ENCODE measurements at regions not wholly inside any gene's neighbourhood (a gene's known extent, or its start where the extent isn't known, plus 50 kb on each side); places are given as distances from the start of the nearest gene placed in this dataset.

- no peak for DNase-seq
These were observed 242.2 kb upstream of the ZPLD1 start for GRCh38 chr3:102192575-102192974.

DNA sequence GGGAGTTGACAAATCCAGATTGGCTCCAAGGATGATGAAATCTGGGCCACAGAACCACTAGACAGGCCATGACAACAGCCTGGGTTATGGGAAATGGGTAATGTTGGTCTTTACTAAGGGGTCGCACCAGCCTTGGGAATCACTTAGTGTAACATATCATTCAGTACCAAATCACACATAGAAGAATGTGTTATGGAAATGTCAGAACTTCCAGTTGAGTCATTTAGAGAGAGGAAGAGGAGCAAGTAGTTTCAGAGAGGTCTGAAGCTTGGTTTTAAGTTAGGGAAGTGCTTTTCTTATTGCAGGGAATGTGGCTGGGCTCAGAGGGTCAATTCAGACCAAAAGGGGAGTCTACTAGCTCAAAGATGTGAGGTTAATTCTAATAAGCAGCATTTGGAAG is 241.6 kb upstream of the ZPLD1 start:
- no peak for DNase-seq

- no peak for DNase-seq
These were observed 240.8 kb upstream of the ZPLD1 start for GRCh38 chr3:102194001-102194400.

- DNase-seq, result no peak
These were observed 240.1 kb upstream of the ZPLD1 start for GRCh38 chr3:102194760-102195159.

GRCh38 chr3:102195198-102195948 is 239.4 kb upstream of the ZPLD1 start:
- DNase-seq, result no peak

- DNase-seq, result no peak
These were observed 234.7 kb upstream of the ZPLD1 start for GRCh38 chr3:102200126-102200525.

GRCh38 chr3:102200560-102200959 is 234.3 kb upstream of the ZPLD1 start:
- DNase-seq, result no peak

DNA sequence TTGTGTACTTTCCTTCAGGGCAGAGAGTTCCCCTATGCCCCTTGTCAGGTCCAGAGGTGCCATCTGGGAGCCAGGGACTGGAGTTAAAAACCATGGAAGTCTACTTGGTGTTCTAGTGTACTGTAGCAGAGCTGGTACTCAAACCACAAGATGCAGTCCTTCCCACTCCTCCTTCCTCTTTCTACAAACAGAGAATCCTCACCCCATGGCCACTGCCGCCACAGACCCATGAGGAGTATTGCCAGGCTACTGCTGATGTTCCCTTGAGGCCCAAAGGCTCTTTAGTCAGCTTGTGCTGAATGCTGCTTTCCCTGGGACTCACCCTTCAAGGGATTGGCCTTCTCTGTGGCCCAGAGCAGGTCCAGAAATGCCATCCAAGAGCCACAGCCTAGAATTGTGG is 229.2 kb upstream of the ZPLD1 start:
- DNase-seq, result no peak

DNA sequence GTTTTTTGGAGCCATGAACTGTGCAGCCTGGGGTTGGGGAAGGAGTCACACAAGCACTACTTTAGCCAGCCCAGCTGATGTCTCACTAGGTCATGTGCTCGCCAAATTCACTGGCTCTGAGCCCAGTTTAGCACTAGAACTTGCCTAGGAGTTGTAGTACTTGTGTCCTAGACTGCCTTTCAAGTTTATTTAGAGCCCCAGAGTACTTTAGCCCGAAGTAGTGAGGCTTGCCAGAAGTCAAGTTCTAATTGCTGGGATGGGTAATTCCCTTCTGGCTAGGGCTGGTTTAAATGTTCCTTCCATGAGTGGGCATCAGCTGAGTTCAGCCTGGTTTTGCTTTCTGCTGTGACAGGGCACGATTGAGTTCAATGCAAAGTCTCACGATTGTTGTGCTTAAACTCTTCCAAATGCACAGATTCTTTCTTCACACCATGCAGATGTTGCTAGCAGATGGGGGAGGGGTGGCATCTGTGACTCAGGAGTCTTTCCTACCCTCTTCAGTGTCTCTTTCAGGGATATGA is 228.2 kb upstream of the ZPLD1 start:
- no peak for DNase-seq

DNA sequence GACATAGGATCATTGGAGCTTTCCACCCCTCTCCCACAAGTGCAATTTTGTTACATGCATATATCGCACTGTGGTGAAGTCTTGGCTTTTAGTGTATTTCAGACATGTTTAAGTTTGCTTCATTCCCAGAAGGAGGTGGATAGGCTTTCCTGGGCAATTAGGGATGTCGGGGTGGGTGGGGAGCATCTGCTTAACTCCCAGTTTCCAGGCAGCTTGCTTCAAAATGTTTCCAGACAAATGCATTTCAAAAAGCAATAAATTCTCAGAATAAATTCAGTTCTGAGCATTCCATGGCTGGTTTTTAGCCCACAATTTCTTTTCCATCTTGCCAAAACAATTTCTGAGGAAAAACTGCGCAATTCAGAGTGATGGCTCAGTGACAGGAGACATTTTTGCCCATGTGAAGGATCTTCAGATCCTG is 227.7 kb upstream of the ZPLD1 start:
- DNase-seq, result no peak

DNA sequence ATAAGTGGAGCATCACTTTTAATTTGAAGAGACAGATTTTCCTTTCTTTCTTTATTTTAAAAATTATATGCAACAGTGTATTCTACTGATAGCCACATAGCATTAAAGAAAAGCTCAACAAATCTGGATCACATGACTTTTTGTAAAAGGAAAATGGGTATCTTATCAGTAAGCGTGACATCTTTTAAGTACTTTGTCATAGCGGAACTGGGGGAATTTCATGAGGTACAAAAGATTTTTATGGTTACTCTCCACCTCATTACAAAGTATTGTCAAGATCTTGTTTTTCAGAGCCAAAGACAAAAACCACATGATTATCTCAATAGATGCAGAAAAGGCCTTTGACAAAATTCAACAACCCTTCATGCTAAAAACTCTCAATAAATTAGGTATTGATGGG is 219.6 kb upstream of the ZPLD1 start:
- no peak for DNase-seq

GRCh38 chr3:102223132-102223531 is 211.7 kb upstream of the ZPLD1 start:
- no peak for DNase-seq

- no peak for DNase-seq
These were observed 210.6 kb upstream of the ZPLD1 start for GRCh38 chr3:102224171-102224570.

GRCh38 chr3:102225005-102225404 is 209.8 kb upstream of the ZPLD1 start:
- DNase-seq, result no peak

GRCh38 chr3:102225407-102226132 is 209.2 kb upstream of the ZPLD1 start:
- peak; percentile 4 for DNase-seq

GRCh38 chr3:102226463-102226862 is 208.4 kb upstream of the ZPLD1 start:
- no peak for DNase-seq

GRCh38 chr3:102229062-102229655 is 205.7 kb upstream of the ZPLD1 start:
- peak; percentile 65 for DNase-seq

GRCh38 chr3:102230057-102230456 is 204.8 kb upstream of the ZPLD1 start:
- no peak for DNase-seq

DNA sequence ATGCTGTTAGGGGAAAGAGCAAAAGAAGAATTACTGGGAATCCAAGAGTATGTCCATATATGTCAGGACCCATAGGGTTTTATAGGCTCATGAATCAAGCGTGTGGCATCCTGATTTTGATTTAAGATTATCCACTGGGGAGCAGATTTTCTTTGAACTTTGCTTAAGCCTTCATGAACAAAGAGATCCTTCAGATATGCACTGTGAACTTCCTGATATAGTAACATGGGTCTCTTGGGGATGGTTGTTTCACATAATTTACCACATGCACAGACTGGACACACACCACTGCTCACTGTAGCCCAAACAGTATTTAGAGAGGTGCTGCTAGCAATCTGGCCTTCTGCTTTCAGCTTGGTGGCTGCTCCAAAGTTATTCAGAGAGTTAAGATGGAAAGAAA is 200.9 kb upstream of the ZPLD1 start:
- DNase-seq, result no peak

- DNase-seq, result no peak
These were observed 199.1 kb upstream of the ZPLD1 start for GRCh38 chr3:102235679-102236078.

GRCh38 chr3:102237181-102237580 is 197.6 kb upstream of the ZPLD1 start:
- DNase-seq, result no peak

GRCh38 chr3:102237838-102238237 is 197.0 kb upstream of the ZPLD1 start:
- no peak for DNase-seq

GRCh38 chr3:102238362-102238761 is 196.5 kb upstream of the ZPLD1 start:
- no peak for DNase-seq

GRCh38 chr3:102240720-102241119 is 194.1 kb upstream of the ZPLD1 start:
- no peak for DNase-seq
